NCI-H2227 (cell line): ENCODE measurements at regions not wholly inside any gene's neighbourhood (a gene's known extent, or its start where the extent isn't known, plus 50 kb on each side); places are given as distances from the start of the nearest gene placed in this dataset.

ENCODE experiments used
- DNase-seq: peaks from one replicate; lab custom pipeline; 2025; ENCODE audit not compliant: unreplicated experiment; lab: John Stamatoyannopoulos, UW

DNA sequence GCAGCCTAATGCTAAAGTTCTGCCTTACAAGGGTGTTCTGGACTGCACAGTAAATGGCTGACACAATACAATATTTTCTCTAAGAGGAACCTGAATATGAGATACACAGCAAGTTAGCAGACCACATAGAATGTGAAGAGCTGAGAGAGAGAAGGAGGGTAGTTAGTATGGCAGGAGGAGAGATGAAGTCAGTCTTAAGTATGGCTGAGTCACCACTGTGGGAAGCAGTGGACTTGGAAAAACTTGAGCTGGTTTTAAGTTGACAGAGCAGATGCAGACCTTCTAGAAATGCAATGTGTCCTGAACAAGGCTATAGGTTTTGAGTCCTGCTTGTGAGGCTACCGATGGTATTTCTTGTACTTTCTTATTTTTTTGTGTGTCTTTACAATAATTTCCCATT lies 172.5 kb downstream of the SH2D1A start:
- no peak for DNase-seq

DNA sequence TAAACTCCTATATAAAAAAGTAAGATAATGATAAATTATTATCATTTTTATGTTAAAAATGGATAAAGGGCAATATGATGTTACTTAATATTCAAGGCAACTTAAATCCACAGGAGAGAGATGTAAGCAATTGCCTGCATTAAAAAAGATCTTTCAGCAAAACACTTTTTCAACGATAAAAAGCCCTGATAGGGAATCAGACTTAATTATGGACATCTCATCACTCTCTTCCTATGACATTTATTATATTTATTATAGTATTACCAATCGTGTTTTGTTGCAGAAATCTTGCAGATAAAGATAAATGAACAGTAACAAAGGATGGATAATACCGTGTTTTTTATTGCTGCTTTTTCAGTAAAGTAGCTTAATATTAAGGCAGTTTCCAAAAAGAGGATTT lies 178.5 kb downstream of the SH2D1A start:
- DNase-seq = no peak

DNA sequence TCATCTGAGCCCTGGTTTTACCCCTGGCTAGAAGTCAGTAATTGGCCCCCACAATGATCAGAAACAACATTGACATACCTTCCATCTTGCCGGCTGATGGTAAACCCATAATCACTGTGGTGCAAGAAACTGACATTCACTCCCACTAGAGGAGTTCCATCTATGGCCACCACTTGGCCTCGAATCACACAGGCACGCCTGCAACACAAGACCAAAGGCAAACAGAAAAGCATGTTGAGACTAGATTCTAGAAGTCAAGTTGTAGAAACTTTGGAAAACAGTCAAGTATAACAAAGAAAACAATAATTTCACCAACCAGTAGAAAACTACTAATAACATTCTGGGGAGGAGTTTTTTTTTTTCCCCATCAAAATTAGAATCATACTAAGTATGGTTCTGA lies 183.4 kb downstream of the SH2D1A start:
- DNase-seq = no peak

DNA sequence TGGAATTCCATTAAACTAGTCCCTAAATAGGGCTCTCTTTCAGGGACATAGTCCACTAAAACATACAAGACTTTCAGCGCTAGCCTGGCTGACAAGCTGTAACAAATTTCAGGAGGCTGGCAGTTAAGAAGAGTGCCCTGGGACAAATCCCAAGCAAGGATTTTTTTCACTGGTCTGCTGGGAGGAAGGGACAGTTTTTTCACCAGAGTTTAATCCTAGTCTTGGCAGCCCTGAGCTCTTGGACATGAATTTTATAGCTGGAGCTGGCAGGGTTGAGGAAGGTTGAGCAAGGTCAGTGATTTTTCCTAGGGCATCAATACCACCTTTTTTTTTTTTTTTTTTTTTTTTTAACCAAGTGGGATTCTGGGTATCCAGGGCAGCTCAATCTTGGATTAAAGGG lies 184.4 kb downstream of the SH2D1A start:
- DNase-seq = no peak

DNA sequence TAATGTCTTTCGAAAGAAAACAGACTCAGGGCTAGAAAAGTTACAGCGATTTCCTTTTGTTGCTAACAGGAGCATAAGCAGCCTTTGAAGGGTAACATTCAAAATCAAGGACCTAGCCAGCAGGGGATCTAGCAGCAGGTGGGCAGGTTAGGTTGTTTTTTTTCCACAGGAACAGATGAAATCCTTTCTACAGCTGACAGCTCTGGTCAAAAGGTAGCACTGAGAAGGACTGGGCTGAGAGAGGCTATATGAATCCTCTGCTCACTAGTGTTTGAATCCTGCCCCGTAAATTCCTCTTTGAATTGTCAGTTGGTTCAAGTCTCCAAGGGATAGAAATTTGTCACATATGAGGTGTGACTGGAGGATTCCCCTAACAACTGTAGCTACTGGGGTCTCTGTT lies 188.2 kb downstream of the SH2D1A start:
- no peak for DNase-seq

DNA sequence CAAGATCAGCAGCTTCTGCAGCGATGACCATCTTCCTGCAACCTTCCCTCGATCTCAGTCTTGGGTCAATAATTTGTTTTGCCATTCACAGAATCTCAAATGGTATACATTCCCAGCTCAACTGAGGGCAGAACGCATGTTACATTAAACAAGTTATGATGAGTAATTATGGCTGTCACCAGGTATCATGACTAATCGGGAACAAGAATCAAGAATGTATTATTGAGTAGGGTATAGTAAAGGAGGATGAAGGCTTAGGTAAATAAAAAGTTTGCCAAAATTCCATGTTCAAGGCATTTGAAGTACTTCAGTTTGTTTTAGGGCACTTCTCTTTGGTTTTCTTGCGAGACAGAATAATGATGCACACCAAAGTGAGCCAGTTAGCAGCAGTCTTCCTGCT lies 194.1 kb downstream of the SH2D1A start:
- no peak for DNase-seq

DNA sequence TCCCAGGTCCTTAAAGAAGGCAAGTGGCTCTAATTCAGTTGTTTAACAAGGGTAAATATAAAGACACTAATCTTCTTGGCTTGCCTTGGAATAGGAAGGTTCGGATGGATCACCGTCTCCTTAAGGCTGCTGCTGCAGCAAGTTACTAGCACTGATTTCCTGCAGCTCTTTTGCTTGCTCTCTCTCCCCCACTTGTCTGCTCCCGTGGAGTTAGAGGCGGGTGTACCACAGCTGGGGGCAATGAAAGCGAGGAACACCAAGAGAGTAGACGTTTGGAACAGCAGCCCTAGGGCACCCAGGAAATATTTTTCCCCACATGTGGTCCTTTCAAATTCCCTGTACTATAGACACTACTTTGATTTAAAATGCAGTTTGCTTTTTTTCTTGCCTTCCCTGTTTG lies 202.2 kb downstream of the SH2D1A start:
- DNase-seq = peak; percentile 6

DNA sequence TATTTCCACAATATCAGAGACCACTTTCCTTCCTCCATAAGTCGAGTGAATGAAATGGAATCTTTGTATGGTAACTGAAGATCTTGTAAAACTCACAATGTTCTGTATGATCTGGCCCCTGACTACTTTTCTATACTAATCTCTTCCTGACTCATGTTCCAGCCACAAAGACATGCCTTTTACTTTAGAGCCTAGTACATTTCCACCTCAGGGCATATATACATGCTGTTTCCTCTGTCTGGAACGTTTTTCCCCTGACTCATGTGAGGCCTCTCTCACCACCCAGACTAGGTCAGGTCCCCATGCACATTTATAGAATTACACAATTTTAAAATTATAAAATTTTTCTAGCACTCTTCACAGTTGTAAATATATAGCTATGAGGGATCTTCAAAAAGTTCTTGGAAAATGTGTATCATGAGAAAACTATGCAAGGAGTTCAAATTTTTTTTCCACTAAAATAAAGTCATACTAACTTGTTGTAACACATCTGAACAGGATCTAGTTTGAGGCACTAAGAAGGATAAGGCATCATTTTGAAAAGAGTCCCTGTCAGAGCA lies 208.8 kb downstream of the SH2D1A start:
- no peak for DNase-seq

DNA sequence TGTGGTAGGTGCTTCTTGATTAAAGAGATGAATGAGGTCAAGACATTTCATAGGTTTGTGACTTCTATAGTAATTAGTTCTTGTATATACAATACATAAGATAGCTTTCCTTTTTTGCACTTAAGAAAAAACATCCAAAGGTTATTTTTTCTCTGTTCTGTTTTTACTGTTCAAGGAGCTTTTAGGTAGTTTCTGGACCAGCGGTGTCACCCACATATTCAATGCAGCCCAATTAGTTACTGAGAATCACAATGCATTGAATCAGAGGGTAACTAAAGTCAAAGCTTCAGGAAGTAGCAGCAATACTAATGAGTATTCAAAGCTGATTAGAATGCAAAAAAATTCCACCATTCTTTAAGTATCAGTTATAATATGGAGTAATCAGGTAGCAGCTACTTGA lies 211.6 kb downstream of the SH2D1A start:
- no peak for DNase-seq

DNA sequence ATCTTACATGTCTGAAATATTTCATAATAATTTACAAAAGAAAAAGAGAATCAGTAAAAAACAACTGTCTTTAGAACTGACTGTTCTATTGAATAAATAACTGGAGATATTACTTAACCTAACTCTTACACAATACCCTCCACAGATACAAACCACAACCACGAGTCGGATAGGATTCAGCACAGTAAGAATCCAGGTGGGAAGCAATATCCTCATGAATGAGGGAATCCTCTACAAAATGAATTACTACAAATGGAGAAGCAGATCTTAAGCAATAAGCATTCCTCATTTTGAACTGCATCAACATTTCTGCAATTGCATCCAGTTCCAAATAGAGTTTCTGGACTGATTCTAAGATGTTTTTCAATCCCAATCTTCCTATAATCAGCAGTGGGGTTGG lies 227.1 kb downstream of the SH2D1A start:
- no peak for DNase-seq

DNA sequence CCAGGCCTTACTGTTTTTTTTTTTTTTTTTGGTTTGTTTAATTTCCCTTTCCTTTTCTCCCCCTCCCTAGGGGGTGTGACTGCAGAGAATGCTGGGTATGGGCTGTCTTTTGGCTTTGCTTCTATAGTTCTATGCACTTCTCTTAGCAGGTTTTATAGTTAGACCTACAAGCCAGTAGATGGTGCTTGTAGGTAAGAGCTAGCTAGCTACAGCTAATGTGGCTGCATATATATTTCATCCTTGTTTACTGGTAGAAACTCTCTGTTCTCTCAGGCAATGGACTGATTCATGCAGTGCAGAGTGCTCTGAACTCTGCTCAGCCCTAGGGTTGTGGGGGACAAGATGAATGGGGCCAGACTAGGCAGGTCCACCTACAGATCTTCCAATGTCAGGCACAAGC lies 246.4 kb downstream of the SH2D1A start:
- DNase-seq = no peak

DNA sequence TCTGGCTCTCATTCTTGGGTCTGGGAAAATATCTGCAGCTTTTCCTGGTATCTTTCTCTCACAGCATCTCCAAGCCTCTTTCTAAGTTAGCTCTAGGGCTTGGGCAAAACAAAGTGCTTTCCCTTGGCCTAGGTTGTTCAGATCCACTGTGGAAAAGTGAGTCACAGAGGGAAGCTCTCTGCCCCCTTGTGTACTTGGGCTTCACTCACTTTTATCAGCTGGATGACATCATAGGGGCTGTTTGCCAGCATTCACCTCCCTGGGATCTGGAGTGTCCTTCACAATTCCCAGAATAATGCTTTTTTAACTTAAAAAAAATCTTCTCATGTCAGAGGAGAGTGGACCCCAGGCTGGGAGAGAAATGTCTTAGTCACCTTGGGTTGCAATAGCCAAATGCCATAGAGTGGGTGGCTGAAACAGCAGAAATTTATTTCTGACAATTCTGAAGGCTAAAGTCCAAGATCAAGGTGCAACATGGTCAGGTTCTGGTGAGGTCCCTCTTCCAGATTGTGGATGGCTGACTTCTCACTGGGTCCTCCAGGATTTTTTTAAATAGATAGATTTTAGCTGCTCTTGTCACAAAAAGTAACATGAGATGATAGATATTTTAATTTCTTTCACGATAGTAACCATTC lies 247.8 kb downstream of the SH2D1A start:
- DNase-seq = no peak

DNA sequence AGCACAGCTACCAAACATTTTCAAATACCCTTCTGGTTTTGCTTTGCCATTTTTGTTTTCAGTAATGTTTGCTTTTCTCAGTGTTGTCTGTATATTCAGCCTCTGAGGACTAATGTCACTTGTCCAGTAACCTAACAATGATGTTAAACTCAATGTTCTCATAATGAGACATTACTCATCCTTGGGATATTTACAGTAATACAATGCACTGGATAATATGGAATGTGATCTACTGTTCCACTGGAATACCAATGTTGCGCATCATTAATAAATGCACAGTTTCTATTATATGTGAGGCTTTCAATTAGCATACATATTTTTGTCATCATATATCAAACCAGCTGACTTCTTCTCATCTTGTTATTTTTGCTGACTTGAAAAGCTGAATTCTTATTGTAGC lies 259.1 kb downstream of the SH2D1A start:
- DNase-seq = no peak

DNA sequence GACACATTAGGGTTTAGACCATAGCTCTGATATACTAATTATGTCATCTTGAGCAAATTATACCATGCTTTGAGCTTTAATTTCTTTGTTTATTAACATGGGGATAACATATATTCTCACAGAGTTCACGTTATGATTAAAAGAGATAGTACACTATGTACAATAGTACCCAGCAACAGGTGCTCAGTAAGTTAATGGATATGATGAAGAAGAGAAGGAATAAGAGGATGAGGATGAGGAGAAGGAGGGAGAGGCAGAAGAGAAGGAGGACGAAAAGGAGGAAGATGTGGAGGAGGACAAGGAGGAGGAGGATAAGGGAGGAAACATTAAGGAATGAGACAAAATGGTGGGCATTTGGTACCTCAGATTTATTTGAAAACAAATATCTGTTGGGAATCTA lies 260.4 kb downstream of the SH2D1A start:
- no peak for DNase-seq

DNA sequence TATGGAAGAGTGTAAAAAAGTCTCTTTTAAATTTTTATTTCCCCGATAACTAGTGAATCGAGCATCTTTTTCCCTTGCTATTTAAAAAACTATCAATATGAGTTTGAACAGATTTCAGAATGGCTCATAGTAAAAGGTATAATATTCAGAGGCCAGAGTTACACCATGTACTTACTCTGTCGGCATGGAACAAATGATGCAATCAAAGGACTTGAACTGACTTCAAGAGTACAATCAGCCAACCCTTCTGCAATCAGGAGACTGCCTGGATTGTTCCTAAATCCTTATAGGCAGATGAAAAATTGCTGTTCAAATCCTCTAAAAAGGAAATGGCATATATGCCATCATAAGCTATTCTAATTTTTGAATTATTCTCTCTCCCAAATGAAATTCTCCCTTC lies 273.3 kb downstream of the SH2D1A start:
- no peak for DNase-seq

DNA sequence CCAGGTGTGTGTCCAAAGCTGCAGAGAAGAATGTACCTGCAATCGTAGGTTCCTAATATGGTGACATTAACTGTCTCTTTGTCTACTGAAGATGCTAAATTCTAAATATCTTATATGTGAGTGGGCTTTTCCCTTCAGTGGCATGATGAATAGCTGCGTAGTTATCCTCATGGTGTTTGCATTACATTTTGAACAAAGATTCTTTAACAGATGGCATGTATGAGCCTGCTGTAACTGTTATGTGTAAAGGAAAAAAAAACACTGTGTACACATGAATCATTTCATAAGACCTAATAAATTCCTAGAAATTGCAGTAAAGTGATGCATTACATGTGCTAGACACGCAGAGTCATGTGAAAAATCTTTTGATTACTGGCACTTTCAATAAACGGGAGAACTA lies 288.0 kb downstream of the SH2D1A start:
- DNase-seq = no peak

DNA sequence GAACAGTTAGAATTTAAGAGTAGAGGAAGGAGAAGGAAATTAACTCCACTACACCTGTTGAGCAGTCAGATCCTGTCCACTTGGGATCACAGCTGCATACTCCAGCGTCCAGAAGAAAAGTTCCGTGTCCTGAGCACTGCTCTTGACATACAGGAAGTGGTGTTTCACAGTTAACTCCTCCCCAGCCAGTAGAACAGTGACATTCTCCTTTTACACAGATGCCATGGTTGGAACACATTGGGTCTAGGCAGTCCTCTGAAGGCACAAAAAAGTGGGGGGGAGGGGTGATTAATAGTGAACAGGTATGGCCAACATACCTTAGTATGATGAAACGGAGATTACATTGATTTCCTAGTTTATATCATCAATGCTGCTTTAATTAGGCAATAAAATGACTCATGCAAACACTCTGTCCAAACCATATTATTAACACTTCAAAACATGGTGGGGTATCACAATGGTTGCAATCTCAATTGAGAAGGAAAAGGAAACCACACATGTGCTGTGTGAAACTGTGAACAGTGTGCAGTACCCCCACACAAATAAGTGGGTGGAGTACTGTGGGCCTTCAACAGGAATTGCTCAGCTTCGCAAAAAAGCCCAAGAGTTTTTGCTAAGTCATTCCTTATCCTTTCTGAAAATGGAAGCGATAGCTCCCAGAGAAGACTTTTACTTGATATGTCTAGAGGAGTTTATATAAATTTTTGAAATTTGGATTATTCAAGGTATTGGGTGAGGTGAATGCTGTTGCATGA lies 295.6 kb downstream of the SH2D1A start:
- DNase-seq = no peak

DNA sequence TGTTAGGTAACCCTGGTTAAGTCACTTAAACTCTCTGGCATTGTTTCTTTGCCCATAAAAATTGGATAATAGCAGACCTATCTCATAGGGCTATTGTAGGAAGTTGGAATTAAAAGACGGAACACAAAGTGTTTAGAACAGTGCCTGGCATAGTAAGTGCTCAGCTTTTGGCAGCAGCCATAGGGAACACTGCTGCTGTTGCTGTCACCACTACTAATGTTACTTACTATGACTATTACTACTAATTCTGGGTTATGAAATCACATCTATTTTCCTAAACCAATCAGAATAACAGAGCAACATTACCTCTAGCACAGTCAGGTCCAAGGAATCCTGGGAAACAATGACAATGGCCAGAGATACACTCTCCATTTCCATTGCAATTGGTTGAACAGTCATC lies 300.0 kb downstream of the SH2D1A start:
- DNase-seq = no peak

DNA sequence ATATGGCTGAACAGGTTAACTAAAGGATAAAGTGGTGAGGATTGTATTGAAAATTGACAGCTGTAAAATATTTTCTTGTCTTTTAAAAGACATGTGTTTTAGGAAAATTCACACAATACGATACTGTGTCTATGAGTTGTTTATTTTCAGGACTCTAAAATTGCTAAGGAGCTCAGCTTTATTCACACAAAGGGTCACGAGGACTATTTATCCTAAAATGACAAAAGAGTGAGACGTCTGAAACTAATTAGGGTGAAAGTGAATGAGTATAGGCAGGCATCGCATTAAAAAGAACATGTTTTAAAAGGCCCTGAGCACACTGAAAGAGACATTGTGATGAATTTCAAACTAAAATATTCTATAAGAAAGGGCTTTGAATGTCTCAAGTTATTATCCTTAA lies 304.7 kb downstream of the SH2D1A start:
- DNase-seq = no peak

DNA sequence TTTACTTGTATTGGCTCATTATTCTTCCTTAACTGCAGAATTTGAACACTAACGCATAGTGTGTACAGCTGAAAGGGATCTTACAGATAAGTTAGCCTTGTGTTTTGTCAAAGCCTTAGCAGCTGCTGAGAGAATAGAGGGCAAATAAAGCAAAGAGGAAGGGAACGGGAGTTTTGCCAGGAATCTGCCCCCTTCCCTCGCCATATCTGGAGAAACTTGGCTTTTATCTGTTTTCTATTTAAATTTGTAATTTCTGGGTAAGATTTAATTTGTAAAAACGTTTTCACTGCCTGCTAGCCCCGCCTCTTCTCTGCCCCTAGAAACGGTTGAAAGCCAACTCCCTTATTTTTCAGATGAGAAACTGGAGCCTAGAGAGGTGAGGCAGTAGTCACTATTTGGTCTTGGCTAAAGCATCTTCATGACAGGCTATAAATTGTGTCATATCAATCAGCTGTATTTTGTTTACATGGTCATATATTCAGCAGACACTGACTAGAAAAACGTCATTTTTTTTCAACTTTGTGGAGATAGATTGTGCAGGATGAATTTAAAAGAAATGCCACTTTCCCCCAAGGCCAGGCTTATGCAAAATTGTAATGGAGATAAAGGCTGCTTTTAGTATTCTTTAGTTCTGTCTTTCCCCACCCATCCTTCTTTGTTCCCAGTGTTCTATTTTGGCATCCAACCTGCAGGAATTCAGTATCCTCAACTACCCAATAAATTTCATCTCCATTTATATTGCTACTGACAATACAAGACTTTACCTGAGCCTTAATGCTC lies 319.4 kb downstream of the SH2D1A start:
- no peak for DNase-seq

DNA sequence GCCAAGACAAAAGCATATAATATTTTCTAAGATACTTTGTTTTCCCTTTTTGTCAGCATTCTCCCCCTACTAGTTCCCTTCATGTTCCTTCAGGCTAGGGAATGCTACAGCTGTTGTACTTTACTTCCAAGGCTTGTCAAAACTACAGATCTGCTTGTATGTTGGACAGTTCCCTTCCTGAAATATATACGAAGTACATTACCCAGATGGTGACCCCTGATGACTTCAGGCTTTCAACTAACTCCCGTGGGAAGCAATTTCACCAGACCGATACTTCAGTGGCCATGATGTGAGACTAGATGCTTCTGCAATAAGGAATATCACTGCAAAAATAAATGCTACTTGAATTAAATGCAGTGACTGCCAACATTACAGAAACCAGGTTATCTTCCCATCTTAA lies 332.8 kb downstream of the SH2D1A start:
- no peak for DNase-seq

DNA sequence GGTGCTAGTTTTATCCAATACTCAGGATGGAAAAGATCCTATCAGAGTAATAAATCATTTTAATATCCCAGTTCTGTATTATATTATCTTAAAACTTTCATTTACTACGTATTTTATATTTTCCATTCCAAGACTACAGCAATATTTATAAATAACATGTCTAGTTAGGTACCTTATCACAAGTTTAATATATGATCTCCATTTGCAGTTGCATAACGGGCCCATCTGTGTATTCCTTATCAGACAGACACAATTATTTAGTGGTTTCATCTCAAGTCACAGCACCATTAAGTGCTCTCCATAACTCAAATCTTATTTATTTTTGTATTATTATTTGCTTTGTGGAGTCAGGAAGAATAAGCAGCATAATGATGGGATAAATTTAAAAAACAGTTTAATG lies 333.9 kb downstream of the SH2D1A start:
- no peak for DNase-seq
